AG08395 (cell line): ENCODE measurements at regions not wholly inside any gene's neighbourhood (a gene's known extent, or its start where the extent isn't known, plus 50 kb on each side); places are given as distances from the start of the nearest gene placed in this dataset.
A peak's percentile ranks its signal among the peaks of the same experiment; 100 is the strongest.

ENCODE experiments used
- DNase-seq: peaks from one replicate; pipeline ENCODE4 v3.0.0; 2012; ENCODE audit warnings: mixed read lengths, low spot score

DNA sequence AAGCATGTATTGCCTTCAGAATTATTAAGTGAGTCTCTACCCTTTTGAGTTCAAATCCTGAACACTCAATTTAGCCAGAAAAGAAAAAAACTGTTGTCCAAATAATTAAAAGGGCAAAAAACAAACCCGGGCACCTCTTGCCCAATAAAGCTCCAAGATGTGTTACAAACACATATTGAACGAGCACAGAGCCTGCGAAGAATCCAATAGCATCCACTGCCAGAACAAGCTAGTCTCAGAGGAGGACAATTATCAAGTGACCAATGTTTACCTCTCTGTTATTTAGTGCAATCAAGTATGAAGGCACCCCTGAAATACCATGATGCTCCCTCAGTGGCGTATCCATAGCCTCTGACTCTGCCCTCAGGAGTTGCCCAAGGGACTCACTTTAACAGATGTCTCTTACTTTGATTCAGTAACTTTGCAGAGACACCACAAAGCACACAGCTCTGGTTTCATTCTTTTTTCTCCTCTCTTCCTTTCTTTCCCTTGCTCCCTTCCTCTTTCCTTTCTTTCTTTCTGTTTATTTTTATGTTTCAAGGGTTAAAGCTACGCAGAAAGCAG, 93.5 kb upstream of the SPATS2L start:
- DNase-seq: no peak

DNA sequence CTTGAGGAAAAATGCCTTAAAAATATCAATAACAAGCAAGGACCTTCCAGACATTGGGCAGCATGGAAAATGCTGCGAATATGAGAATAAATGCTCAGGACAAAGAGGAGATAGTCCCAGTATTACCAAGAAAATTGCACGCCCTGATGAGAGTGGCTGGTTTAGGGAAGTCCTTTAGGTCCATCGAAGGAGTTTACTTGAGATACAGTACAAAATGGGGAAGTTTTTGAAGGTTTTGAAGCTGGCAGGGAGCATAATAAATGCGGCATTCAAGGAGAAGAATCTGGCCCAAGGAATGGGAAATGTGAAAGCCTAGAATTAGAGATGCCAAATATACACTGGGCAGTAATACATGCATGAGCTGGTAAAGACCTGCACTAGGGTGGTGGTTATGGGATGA, 90.2 kb upstream of the SPATS2L start:
- no peak for DNase-seq

DNA sequence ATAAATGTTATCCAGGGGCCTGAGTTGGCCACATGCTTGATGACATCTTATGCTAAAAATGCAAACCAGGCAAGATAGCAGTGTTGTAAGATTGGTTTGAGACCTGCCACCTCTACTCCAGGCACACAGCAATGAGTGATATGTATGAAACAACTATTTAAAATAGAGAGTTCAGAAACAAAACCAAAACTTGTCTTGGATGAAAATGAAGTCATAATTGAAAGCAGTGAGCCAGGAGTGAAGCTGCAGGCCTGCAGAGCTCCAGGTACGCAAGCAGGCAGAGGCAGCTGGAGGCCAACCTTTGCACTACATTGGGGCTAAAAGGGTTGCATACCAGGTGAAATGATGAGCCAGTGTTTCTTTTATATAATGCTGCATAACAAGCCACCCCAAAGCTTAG, 89.2 kb upstream of the SPATS2L start:
- DNase-seq: no peak

DNA sequence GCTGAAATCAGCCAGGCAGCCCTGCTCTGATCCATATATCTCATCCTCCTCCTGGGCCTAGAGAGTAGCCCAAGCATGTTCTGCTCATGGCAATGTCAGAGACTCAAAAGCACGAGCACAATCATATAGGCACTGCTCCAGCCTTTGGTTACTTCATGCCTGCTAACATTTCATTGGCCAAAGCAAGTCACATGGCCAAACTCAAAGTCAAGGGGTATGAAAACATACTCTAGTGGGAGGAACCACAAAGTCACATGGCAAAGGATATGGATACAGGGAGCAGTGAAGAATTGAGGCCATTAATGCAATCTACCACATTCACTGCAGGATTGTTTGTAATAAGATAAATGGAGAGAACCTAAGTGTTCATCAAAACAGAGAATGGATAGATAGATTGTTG, 87.8 kb upstream of the SPATS2L start:
- no peak for DNase-seq

DNA sequence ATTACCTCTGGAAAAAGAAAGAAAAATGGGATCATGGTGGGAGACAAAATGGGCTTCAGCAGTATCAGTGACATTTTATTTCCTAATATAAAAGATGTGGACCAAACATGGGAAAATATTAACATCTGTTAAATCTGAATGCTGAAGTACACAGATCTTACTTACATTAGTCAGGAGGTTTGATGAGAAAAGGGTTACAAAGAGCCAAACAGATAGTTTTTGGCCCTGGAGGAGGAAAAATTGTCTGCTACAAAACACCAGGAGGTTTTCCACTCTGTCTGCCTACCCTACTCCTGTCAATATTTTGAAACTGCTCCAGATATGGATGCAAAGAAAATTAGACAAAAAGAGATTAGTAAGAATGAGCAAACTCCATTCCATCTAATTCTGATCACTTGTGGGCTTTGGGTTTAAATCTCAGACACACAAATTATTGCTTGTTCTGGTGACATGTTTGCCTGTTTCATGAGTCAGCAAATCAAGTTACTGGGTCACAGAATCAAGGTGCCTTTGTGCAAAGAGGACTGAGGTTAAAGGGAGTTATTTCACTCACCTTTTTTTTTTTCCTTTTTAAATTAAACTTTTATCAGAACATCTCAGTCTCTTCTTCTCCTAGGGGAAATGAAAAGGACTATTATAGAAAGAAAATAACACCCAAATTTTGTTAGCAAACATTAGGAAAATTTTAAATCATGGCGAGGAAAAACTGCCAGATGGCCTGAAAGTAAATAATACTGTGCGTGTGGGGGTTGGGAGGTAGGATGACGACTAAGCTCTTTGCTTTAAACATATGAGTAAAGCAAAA, 87.0 kb upstream of the SPATS2L start:
- DNase-seq: no peak

DNA sequence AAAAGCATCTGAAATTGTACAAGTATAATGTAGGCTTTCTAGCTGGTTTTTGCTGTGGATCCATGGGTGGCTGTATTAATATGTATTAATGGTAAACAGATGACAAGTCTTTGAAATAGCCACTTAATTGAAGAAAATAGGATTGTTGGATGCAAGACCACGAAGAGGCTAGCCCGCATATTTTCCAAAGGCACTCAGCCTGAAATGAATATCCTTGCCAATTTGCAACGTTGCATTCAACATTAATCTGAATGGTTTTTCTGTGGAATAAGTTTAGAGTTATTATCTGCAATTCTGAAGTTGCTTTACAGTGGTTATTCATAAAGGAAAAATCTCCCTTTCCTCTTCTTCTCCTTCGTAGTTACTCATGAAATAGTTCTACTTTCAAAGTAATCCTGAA, 86.2 kb upstream of the SPATS2L start:
- DNase-seq: no peak

DNA sequence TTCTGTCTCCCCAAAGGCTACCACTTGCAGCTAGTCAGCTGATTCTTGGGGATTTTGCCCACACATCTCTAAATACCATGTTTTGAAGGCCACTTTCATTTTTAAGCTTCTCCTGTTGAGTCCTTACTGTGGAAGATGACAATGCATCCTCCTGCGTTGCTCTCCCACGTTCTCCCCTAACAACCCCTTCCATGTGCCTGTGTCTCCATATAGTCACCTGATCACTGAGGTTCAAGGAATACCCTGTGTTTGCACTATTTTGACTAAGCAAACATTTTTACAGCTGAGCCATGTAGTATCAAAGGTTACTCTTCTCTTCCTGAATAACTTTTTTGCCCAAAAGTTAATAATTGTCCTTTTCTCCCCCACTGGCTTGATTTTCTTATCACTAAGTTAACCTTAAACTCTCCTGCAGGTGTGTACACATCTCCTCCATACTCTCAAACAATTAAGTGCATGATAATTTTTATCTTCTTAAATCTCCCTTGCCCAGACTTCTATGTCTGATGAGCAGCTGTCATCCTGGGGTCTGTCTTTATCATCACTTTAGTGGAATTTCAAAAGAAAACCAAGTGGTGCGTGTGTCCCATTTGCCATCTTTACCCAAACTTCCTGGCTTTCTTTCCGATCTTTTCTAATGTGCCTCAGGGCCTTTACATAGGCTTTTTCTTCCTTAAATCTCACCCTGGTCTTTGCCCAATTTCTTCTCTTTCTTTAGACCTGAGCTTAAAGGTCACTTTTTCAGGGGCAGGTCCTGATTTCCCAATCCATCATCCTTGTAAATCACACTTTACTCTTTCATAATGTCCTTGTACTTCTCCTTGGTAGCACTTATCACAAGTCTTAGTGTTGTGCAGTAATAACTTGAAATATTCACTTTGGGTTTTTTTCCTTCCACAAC, 85.2 kb upstream of the SPATS2L start:
- no peak for DNase-seq

DNA sequence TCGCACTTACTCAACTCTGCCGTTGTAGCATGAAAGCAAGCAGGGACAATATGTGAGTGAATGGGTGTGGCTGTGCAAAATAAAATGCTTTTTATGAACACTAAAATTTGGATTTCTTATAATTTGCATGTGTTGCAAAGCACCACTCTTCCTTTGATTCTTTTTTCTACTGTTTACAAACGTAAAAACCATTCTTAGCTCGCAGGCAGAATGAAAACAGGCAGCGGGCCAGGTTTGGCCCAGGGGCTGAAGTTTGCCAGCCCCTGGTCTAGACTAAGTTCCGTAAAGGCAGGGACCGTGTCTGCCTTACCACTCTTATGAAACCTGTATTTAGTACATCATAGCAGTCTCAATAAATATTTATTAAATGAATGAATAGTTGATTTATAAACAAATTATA, 83.7 kb upstream of the SPATS2L start:
- no peak for DNase-seq

DNA sequence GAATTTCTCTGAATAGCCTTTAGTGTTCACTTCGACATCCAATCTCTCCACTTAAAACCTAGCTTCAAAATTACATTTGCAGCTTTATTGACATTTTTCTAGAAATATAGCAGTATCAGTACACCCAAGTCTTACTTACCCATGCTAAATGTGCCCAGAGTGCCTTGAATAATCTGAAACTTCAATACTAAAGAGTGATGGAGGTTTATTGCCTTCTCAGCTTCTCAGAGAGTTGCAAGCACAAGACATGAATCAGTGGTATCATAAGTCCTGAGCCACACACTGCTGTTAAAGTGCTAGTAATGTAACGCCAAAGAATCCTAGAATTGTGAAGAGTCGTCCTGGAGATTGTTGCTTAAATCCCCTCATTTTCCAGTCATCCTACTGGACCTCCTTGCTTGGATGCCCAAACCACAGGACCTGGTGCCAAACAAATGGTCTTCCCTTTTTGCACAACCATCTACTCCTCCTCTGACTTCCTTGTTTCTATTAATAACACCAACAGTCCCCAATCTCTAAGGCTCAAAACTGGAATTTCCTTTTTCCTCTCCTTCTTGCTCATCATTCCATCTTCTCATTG, 83.2 kb upstream of the SPATS2L start:
- peak; percentile 69 for DNase-seq

DNA sequence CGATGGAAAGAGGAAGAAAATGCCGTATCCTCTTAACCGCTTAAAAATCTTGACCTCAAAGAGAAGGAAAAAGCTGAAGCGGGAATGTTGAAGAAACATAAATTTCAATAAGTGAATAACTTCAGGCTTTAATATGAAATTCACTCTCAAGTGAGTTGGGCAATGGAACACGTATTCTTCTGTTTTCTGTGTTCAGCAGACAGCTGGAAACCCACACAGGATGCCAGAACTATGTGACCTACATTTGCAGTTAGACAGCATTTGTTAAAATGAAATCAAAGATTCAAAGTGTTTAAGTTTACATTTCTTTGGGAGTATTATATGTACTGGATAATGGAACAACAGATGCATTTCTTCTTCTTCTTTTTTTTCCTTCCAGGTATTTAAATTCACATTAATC, 80.5 kb upstream of the SPATS2L start:
- no peak for DNase-seq

DNA sequence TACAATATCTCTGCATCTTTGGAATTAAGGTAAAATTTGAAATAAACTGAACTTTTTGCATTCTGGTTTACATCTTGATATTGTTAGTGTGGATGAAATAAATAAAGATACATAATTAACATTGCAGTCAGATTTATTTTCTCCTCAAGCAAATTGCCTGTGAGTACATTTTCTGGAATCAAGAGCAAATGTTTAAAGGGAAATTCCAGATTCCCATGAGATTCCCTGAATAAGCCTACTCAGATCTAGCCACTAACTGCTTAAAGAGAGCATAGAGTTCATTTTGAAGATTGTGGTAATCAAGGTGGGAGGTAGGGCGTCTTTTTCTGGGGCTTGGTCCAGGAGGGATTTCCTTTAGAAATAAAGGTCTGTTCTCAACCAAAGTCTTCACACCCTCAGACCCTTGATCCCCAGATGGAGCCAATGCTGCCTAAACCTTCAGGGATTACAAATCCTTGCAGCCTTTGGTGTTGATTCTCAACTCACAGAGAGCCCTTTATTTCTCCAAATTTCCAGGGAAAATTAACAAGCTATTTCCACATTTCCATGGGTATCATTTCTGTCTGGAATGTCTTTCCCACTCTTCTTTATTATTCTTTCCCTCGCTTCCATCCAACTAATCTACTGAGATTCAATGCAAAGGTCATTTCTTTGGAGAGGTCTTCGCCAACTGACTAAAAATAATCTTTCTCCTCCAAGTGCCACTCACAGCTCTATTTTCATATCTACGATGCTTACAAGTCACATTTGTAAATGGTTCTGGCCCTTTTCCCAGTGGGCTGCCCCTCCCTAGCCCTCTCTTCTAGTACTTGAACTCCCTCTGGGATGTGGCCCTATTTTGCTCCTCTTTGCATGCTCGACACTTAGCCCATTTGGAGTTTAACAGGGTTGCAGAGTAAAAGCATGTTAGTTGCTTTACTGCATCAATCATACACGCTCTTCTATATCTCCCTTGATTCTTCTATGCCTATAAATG, 79.8 kb upstream of the SPATS2L start:
- no peak for DNase-seq

DNA sequence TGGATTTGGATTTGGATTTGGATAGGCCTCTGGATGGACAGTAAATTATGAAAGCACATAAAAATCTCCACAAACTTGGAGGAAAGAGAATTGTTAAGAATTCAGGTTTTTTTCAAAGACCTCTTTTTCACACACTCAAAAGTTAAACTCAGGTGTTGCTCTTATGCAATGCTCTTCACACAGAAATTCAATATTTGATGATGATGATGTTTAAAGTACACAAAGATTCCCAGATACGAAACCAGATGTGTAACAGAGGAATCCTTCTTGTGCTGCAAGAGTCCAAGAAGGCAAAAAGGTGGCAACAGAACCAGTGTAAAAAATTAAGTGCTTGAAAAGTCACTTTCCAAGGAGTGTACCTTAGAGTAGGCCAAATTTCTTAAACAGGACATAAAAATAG, 75.8 kb upstream of the SPATS2L start:
- DNase-seq: no peak

DNA sequence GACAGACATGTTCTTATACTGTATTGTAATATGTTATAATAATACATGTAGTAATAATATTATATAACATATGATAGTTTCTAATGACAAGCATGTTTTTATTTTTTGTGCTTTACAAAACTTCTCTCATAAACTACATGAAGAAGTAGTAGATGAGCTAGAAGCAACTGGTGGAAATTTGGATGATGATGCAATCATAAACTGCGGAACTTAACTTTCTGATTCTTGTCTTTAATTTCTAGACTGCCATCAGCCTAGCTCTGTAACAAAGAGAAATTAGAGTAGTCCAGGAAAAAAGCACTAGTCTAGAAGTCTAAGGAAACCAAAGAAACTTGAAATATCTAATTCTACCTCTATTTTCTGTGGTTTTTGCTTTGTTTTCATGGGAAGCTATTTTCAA, 71.0 kb upstream of the SPATS2L start:
- DNase-seq: no peak

DNA sequence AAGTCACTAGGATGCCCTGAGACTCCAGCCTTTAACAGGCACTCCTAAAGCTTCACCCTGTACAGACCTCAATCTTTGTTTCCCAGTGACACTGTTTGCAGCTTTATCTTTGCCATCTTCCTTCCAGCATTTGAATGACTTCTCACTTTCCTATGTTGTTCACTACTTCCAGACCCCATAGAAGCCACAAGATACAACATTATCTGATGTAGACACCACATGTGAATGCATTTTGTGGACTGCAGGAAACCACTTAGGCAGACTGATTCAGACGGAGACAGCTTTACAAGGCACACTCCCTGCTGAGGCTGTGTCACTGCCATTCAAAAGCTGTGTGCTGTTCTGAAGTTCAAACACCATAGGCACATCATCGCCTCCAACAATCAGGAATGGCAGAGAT, 67.3 kb upstream of the SPATS2L start:
- DNase-seq: no peak

DNA sequence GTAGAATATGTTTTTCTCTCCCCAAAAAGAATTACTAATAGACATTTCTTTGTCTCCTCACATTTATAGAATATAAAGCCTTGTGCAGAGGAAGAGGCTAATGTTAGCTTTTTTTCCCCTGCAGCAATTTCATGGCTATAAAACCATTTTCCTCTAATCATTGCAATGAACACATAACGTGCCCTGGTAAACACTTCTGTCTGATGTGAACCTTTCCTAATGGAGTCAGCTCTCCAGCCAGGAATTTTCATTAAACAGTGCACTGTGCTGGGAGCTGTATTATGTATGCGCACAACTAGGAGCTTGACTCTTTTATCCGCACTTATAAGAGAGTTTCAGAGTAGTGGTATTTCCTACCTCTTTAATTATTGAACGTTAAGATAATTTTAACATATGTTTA, 63.9 kb upstream of the SPATS2L start:
- no peak for DNase-seq

DNA sequence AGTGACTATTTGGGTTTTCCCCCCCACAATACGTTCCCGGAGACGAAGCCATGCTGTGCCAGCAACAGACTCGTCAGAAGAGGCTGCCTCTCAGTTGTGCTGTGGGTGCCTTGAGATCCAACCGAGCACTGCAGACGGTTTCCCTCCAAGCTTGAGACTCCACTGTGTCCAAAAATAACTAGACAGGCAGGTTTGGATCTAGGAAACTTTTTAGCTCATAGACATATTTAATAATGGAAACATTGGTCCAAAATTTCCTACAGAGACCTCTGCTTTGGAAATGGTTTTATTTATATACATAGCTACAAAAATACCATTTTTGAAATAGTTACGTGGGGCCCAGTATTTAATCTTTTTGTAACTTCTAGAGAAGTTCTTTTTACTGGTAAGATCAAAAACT, 63.1 kb upstream of the SPATS2L start:
- no peak for DNase-seq

DNA sequence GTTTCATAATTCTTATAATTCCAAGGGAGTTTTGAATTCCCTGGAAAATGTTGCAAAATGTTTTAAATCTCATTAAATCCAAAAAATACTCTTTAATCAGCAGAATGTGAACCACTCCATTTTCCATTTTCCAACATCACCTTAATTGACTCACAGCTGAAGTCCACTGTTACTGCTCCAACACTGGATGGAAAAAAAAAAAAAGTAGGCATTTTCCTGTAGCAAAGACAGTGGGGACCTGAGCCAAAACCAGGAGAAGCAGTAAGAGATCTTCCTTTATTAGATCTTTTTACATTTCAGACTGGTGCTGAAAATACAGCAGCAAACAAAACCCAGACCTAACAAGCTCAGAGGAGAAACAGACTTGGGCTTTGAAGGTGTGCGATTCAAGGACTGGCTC, 62.4 kb upstream of the SPATS2L start:
- no peak for DNase-seq

DNA sequence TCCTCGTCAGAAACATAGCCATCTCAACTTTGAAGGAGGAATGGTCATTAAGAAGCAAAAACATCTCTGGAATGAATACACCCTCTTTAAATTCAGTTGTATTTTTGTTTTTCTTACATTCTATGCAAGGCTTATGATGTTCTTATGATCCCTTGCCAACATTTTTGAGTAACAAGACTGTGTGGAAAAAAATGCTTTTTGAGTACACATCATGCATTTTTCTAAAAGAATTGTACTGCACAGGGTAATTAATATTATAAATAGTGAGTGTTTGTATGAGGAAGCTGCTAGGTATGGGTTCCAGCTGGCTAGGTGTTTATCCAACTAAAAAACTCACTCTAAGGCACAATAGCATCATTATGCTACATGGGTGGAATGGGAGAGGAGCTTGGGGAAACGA, 59.0 kb upstream of the SPATS2L start:
- DNase-seq: peak; percentile 46

DNA sequence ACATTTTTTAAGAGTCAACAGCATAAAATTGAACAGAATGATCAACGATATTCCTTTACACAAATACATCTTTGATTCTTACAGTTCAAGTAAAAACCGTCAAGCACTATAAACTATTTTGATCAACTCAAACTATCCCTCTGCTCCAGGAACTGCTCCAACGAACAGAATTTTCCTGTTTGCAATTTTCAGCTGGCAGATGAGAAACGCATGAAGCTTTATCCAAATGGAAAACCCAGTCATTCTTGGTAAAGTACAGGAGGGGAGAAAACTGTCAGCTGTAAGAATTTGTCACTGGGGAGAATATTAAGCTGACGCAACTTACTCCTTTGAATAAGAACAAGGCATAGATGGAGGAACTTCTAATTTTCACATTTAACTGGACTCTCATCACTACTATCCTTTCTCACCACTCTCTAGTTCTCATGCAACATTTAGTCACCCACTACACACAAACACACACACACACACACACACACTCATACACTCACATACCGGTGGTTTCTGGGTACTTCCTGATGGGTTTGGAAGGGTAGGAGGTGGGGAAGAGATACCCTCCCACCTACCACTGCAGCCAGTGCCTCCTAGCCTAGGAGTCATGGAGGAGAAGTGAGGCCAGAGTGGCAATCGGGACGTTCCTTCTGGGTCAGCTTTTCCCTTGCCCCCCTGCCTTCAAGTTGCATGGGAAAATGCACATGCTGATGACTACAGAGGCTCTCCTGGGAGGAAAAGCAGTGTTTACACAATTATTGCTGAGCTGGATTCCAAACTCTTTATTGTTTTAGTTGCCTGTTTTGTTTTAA, 54.0 kb upstream of the SPATS2L start:
- peak; percentile 86 for DNase-seq

DNA sequence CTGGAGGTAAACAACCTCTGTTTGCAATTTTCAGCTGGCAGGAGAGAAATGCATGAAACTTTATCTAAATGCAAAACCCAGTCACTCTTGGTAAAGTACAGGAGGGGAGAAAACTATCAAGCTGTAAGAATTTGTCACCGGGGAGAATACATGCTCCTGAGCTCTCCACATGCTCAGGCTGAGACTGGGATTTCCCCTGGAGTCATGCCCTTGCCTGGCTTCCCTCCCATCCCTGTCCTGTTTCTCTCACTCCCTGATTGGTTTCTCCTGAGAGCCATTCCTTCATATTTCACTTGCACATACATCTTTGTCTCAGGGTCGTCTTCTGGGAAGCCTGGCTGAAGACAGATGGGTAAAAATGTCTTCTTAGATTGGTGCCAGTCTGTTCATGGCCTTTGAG, 52.9 kb upstream of the SPATS2L start:
- peak; percentile 23 for DNase-seq

DNA sequence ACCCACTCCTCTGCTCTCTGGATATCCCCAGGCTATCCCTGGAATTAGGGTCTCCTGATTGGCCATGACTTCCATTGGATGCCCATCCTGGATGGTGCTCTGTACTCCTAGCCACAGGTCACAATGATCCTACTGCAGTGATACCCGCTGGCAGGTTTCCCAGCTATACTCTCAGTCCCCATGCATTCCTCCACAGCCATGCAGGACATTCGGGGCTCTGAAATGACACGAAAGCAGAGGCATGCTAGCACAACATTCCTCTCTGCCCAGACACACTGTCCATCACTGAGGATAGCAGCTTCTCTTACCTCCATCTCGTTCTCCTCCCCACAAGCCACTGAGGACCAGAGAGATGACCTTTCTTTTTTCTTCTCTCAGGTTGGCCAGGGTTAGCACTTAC, 51.7 kb upstream of the SPATS2L start:
- no peak for DNase-seq
